Lower lobe of right lung (tissue), 2 donors: ENCODE measurements at regions not wholly inside any gene's neighbourhood (a gene's known extent, or its start where the extent isn't known, plus 50 kb on each side); places are given as distances from the start of the nearest gene placed in this dataset.
"Not testable (repeated sequence)": the region's sequence is repeated elsewhere in the genome, so short reads cannot be mapped to it uniquely, and the experiment has no call there.

Source experiments
- ATAC-seq, 2 donors: fragments of 200-7000 bp; cut with Tn5 transposase; one replicate each; pipeline ENCODE4 v1.9.1; 2020 to 2022; ENCODE audit warnings: mild to moderate bottlenecking in 2 of 2, moderate library complexity in 2 of 2
- DNase-seq: peaks from one replicate; pipeline ENCODE4 v3.0.0-alpha.2; 2020
- H3K27ac ChIP-seq: fragments of 200-600 bp; one replicate; pipeline ENCODE4 v1.8.0; 2022
- H3K27me3 ChIP-seq: fragments of 200-600 bp; one replicate; pipeline ENCODE4 v1.8.0; 2022; ENCODE audit warnings: low read depth
- H3K36me3 ChIP-seq: fragments of 200-600 bp; one replicate; pipeline ENCODE4 v1.8.0; 2022; ENCODE audit warnings: mild to moderate bottlenecking
- H3K4me1 ChIP-seq: fragments of 200-600 bp; one replicate; pipeline ENCODE4 v1.8.0; 2022
- H3K4me3 ChIP-seq: fragments of 200-600 bp; one replicate; pipeline ENCODE4 v1.8.0; 2022; ENCODE audit warnings: mild to moderate bottlenecking
- H3K9me3 ChIP-seq: fragments of 200-600 bp; one replicate; pipeline ENCODE4 v1.8.0; 2022
- CTCF ChIP-seq: fragments of 200-600 bp; IDR thresholded peaks from one replicate; pipeline ENCODE4 v1.8.0; 2022; ENCODE audit warnings: antibody characterized with exemption, mild to moderate bottlenecking
- intact Hi-C: fragments of 100-400 bp; cut with DNase I; formaldehyde crosslinking; loops from one replicate; pipeline ENCODE4 v1.11.0; 2022
- donor health status: DM: no; HTN: yes; CAD: no; lungs with severe emphysema.

GRCh38 chr2:138897274-138897673, 117.1 kb upstream of the NXPH2 start:
- ATAC-seq, result no peak
- TF ChIP-seq CTCF, result no peak
- DNase-seq, result no peak
- Histone ChIP-seq H3K27me3 (no peaks in the 10 kb centered on the region), H3K4me1 (no peaks in the 10 kb centered on the region), H3K27ac (no peak overlapping the region), H3K36me3 (no peaks in the 10 kb centered on the region), H3K9me3 (no peaks in the 10 kb centered on the region), H3K4me3 (no peak overlapping the region)
- intact Hi-C loops, result no loop called here

GRCh38 chr2:138893746-138894145, 113.6 kb upstream of the NXPH2 start:
- no peaks in the 10 kb centered on the region for H3K36me3 ChIP-seq
- no peak overlapping the region for H3K4me3 ChIP-seq
- DNase-seq (no peak), ATAC-seq (no peak)
- no peak overlapping the region for H3K27ac ChIP-seq
- intact Hi-C loops, result no loop called here
- no peak for TF ChIP-seq CTCF
- H3K9me3 ChIP-seq, result no peaks in the 10 kb centered on the region
- H3K4me1 ChIP-seq, result no peaks in the 10 kb centered on the region
- H3K27me3 ChIP-seq, result no peaks in the 10 kb centered on the region

DNA sequence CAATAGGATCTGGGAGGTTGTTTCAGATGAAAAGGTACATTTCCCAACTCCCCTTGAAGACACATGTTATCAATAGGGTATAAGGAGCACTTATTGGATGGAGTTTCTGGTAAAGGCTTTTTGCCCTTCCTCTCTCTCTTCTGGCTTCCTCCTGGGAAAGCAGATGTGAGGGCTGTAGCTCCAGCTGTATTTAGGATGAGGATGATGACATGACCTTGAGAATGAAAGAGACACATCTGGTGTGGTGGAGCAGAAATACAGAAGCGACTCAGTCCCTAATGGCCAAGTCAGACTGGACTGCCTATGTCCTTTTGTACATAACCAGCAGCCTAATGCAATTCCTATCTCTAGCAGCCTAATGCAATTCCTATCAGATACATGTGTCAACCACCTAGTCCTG, 100.9 kb upstream of the NXPH2 start:
- TF ChIP-seq CTCF, result no peak
- Histone ChIP-seq H3K9me3 (no peaks in the 10 kb centered on the region), H3K4me3 (no peak overlapping the region), H3K27me3 (no peaks in the 10 kb centered on the region), H3K36me3 (no peaks in the 10 kb centered on the region), H3K4me1 (no peaks in the 10 kb centered on the region), H3K27ac (no peak overlapping the region)
- DNase-seq, result no peak
- no peak for ATAC-seq
- intact Hi-C loops, result no loop called here

GRCh38 chr2:138879931-138880330, 99.7 kb upstream of the NXPH2 start:
- H3K4me3 ChIP-seq, result no peak overlapping the region
- TF ChIP-seq CTCF, result no peak
- intact Hi-C loops, result no loop called here
- H3K4me1 ChIP-seq, result no peaks in the 10 kb centered on the region
- DNase-seq (no peak), ATAC-seq (no peak)
- H3K27ac ChIP-seq, result no peak overlapping the region
- H3K27me3 ChIP-seq, result no peaks in the 10 kb centered on the region
- H3K9me3 ChIP-seq, result no peaks in the 10 kb centered on the region
- no peaks in the 10 kb centered on the region for H3K36me3 ChIP-seq

- TF ChIP-seq CTCF, result no peak
- H3K27me3 ChIP-seq, result no peaks in the 10 kb centered on the region
Measured at GRCh38 chr2:138877421-138877820, 97.2 kb upstream of the NXPH2 start.

GRCh38 chr2:138874251-138874650, 94.1 kb upstream of the NXPH2 start:
- Histone ChIP-seq H3K27me3 (no peaks in the 10 kb centered on the region), H3K4me1 (no peaks in the 10 kb centered on the region), H3K36me3 (no peaks in the 10 kb centered on the region), H3K4me3 (no peak overlapping the region), H3K9me3 (no peaks in the 10 kb centered on the region), H3K27ac (no peak overlapping the region)
- DNase-seq (no peak), ATAC-seq (no peak)
- intact Hi-C loops, result no loop called here
- no peak for TF ChIP-seq CTCF

More at GRCh38 chr2:138877421-138877820, 97.2 kb upstream of the NXPH2 start:
- H3K4me1 ChIP-seq, result no peaks in the 10 kb centered on the region
- no peaks in the 10 kb centered on the region for H3K36me3 ChIP-seq
- no peak for ATAC-seq
- H3K4me3 ChIP-seq, result no peak overlapping the region
- no peaks in the 10 kb centered on the region for H3K9me3 ChIP-seq
- intact Hi-C loops, result no loop called here
- DNase-seq, result no peak
- no peak overlapping the region for H3K27ac ChIP-seq

DNA sequence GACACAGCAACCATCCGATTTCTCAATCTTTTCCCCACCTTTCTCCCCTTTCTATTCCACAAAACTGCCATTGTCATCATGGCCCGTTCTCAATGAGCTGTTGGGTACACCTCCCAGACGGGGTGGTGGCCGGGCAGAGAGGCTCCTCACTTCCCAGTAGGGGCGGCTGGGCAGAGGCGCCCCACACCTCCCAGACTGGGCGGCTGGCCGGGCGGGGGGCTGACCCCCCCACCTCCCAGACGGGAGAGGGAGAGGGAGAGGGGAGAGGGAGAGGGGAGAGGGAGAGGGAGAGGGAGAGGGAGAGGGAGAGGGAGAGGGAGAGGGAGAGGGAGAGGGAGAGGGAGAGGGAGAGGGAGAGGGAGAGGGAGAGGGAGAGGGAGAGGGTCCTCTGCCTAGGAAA, 91.9 kb upstream of the NXPH2 start:
- DNase-seq, H3K27me3 ChIP-seq, intact Hi-C loops: not testable (repeated sequence)

More for the DNA sequence above, 91.9 kb upstream of the NXPH2 start:
- H3K36me3 ChIP-seq, H3K4me3 ChIP-seq, H3K4me1 ChIP-seq, H3K9me3 ChIP-seq, ATAC-seq, H3K27ac ChIP-seq: not testable (repeated sequence)
